GM10248 (cell line): ENCODE measurements at regions not wholly inside any gene's neighbourhood (a gene's known extent, or its start where the extent isn't known, plus 50 kb on each side); places are given as distances from the start of the nearest gene placed in this dataset.

ENCODE experiments used
- CTCF ChIA-PET: fragments of 300-600 bp; sonication (Branson Sonifier 250); formaldehyde crosslinking; extraction: SDS; loops from one replicate; lab custom pipeline; 2021; ENCODE audit warnings: antibody characterized with exemption; lab: Yijun Ruan, JAX
- POLR2A ChIA-PET: fragments of 350-650 bp; sonication (Branson Sonifier 250); formaldehyde crosslinking; extraction: SDS; loops from one replicate; lab custom pipeline; 2020; ENCODE audit warnings: antibody characterized with exemption; lab: Yijun Ruan, JAX
- DNase-seq: peaks from one replicate; pipeline ENCODE4 v3.0.0; 2012; ENCODE audit errors: extremely low spot score
- TF ChIP-seq, protein P1 (sequence below): IDR thresholded peaks from 2 replicates; pipeline ENCODE4 v1.5.1; 2012; ENCODE audit warnings: mild to moderate bottlenecking, low read depth; ENCODE audit errors: extremely low read depth, missing control alignments, control extremely low read depth

DNA sequence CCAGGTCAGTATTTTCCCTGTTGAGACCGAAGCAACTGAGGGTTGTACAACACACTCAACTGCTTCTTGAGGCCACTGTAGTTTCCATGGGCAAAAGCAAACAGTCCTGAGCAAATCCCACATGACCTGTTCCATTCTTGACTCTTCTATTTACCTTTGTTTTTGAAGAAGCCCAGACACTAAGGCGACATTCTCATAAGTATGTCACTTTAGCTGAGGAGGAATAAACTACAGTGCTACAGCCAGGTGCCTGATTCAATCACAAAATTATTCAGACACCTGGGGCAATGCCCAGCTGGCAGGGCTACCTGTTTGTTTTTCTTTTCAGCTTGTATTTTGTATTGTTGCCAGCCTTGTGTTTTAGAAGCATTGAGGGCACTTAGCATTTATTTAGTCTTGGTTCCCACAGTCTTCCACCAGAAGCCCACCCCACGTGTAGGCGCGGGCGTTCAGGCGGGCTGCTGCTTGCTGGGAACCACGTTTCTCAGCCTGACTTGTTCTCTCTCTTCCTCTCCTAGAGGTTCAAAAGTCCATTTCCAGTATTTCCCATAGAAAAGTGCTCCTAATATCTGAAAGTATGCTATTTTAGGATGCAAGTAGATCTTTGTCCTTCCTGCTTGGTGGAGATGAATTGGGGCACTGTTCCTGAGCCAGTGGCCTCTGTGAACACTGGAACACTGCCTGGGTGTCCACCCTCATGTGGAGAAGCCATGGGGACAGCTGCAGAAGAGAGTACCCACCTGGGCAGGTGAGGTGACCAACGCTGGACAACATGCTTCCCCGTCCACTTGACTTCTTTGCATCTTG, 99.0 kb upstream of the COPS8 start:
- CTCF ChIA-PET, result no interaction called here
- POLR2A ChIA-PET, result no interaction called here
- TF ChIP-seq, protein P1, sequence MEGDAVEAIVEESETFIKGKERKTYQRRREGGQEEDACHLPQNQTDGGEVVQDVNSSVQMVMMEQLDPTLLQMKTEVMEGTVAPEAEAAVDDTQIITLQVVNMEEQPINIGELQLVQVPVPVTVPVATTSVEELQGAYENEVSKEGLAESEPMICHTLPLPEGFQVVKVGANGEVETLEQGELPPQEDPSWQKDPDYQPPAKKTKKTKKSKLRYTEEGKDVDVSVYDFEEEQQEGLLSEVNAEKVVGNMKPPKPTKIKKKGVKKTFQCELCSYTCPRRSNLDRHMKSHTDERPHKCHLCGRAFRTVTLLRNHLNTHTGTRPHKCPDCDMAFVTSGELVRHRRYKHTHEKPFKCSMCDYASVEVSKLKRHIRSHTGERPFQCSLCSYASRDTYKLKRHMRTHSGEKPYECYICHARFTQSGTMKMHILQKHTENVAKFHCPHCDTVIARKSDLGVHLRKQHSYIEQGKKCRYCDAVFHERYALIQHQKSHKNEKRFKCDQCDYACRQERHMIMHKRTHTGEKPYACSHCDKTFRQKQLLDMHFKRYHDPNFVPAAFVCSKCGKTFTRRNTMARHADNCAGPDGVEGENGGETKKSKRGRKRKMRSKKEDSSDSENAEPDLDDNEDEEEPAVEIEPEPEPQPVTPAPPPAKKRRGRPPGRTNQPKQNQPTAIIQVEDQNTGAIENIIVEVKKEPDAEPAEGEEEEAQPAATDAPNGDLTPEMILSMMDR, result no peak
- DNase-seq, result no peak

DNA sequence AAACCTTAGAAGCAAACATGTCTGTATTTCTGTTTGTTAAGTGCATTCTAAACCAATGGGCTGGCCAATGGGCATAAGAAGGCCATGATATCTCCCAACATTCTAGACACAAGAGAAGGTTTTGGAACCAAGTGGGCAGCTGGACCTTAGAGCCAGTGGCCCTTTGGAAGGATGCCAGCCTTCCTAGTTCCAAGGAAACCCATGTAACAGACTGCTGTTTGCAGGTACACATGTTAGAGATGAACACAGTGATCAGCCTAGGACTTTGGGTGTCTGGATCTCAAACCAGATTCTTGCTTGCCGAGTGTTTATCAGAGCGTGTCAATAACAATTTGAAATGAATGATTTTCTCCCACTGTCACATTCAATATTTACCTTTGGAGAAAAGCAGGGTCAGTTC, 97.5 kb upstream of the COPS8 start:
- CTCF ChIA-PET, result interaction anchor here (2.0 kb wide), 1 partner anchor 10 kb away, joined by 4 read pairs; no protein-coding TSS in a partner anchor
- TF ChIP-seq, protein P1, result no peak
- POLR2A ChIA-PET, result no interaction called here
- DNase-seq, result no peak

DNA sequence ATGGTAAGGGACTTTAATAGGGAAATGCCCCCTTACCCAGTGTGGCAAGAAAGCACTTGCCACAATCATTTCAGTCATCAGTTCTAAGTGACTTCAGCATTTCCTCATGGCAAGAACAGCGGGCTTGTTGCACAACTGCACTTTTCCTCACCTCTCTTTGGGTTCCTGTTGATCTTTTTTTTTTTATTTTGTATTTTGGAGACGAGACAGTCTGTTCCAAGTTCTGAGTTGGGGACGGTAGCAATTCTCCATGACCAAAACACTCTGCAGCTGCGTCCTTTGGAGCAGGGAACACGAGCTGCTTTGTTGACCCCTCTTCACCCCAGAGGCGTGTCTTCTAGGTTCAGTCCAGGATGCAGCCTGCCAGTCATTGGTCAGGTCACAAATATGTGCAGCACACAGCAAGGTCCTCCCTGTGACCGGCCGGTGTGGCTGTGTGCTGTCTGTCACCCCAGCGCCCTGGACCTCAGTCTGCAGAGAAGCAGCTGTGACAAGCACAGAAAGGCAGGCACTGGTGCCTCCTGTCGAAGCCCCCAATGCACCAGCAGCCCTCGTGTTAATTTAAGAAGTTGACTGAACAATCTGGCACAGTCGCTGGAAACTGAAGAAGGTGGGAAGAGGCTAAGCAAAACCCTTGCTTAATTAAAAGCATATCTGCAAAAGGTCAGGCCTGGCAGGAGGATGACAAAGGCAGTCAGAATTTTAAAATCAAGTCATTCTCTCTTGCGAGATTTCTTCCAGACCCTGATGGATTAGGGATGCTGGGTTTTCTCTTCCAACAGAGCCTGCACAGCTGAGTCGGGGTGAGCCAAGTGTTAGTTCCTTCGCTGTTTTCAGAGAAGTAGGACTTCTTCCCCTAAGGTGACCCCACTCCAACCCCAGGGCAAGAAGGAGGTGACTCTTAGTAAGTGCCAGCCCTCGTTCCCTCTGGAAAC, 96.7 kb upstream of the COPS8 start:
- TF ChIP-seq, protein P1, result no peak
- no peak for DNase-seq
- POLR2A ChIA-PET, result no interaction called here
- CTCF ChIA-PET, result interaction anchor here (2.0 kb wide), 1 partner anchor 9 kb away, joined by 4 read pairs; no protein-coding TSS in a partner anchor

DNA sequence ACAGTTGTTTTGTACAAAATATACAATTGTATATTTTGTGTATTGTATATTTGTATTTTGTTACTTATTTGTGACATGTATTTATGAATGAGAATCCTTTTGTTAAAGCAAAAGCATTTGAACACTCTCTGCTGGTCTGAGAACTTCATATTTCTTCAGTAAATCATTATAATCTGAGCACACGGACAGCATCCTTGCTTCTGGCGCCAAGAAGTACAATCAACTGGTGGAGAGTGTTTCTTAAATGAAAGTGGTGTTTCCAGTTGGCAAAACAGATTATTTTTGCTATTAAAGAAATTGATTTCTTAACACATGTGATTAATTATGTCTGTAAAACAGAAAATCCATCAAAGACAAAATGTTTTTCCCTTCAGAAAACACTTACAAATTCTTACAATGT, 95.1 kb upstream of the COPS8 start:
- CTCF ChIA-PET, result no interaction called here
- no peak for DNase-seq
- POLR2A ChIA-PET, result no interaction called here
- TF ChIP-seq, protein P1, result no peak

DNA sequence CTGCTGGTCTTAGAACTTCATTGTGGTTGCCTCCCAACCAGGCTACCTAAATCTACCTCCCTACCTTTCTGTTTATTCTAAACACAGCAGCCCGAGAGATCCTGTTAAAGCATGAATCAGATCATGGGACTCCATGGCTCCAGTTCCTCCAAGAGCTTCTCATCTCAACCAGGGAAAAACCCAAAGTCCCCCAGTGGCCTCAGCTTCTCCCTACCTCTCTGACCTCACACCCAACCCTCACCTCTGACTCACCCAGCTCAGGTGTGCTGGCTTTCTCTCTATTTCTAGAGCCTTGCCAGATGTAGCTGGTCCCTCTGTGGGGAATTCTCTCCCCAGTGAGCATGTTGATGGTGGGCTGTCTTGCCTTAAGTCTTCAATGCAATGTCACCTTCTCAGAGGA, 93.8 kb upstream of the COPS8 start:
- ChIA-PET POLR2A (no interaction called here), CTCF (no interaction called here)
- TF ChIP-seq, protein P1, result no peak
- no peak for DNase-seq

DNA sequence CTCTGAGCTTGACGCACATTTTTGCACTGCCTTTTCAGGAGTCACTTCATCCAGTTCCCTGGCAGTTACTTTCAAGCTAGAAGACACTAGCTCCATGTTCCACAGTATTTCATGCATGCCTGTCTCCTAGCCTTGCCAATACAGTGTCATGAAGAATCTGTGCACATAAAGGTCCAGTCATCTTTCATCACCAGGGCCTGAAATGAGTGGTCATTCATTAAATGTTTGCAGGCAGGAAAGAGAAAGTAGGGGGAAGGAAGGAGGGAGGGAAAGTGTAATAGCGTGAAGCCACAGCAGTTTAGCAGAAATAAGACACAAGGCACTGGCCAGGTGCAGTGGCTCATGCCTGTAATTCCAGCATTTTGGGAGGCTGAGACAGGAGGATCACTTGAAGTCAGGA, 92.4 kb upstream of the COPS8 start:
- no peak for DNase-seq
- TF ChIP-seq, protein P1, result no peak
- ChIA-PET CTCF (no interaction called here), POLR2A (no interaction called here)
